B cell (primary cell): ENCODE measurements at regions not wholly inside any gene's neighbourhood (a gene's known extent, or its start where the extent isn't known, plus 50 kb on each side); places are given as distances from the start of the nearest gene placed in this dataset.

Experiments
- ATAC-seq: fragments of 200-7000 bp; cut with Tn5 transposase; one replicate; pipeline ENCODE4 v1.10.0; 2021; ENCODE audit warnings: low read depth, mild to moderate bottlenecking, moderate number of reproducible peaks, moderate library complexity
- CTCF ChIA-PET: fragments of 350-600 bp; sonication (Branson Sonifier 250); formaldehyde crosslinking; loops from one replicate; lab custom pipeline; 2021; ENCODE audit warnings: antibody characterized with exemption, inconsistent platforms; lab: Charles Lee
- POLR2A ChIA-PET: fragments of 350-600 bp; sonication (Branson Sonifier 250); formaldehyde crosslinking; loops from one replicate; lab custom pipeline; 2021; ENCODE audit warnings: antibody characterized with exemption; lab: Charles Lee
- DNase-seq: peaks from one replicate; pipeline ENCODE4 v3.0.0; 2013
- H2AFZ ChIP-seq: 2 replicates; pipeline ENCODE4 v1.6.1; 2012; ENCODE audit warnings: mild to moderate bottlenecking, low read depth, low read length; ENCODE audit not compliant: insufficient read depth, poor library complexity, severe bottlenecking
- H3K27ac ChIP-seq, 2 donors: 1 replicate in 1 of 2; 2 replicates in 1 of 2; pipeline ENCODE4 v1.5.1; 2012 to 2013; ENCODE audit warnings: low read length in 2 of 2, mild to moderate bottlenecking in 2 of 2, moderate library complexity in 1 of 2
- H3K27me3 ChIP-seq, 4 experiments: fragments of 200-600 bp in 1 of 4; sonication (generic) in 1 of 4; replicated peaks in 1 of 4; 1 replicate in 2 of 4; 2 replicates in 2 of 4; pipeline versions ENCODE4 v1.6.1 to v1.7.0; 2013 to 2016; ENCODE audit warnings: low read length in 3 of 4, mild to moderate bottlenecking in 2 of 4, mixed read lengths in 1 of 4, moderate library complexity in 1 of 4; ENCODE audit not compliant: insufficient read depth in 4 of 4, control insufficient read depth in 3 of 4; ENCODE audit errors: control extremely low read depth in 1 of 4
- H3K36me3 ChIP-seq, 2 experiments: replicated peaks in 1 of 2; 1 replicate in 1 of 2; 2 replicates in 1 of 2; pipeline versions ENCODE4 v1.6.1 to v1.7.1; 2013; ENCODE audit warnings: low read length in 1 of 2; ENCODE audit not compliant: insufficient read depth in 2 of 2, control insufficient read depth in 1 of 2; ENCODE audit errors: control extremely low read depth in 1 of 2, extremely low read depth in 1 of 2
- H3K4me1 ChIP-seq, 2 donors: fragments of 200-600 bp in 1 of 2; sonication (generic) in 1 of 2; 1 replicate in 1 of 2; 2 replicates in 1 of 2; pipeline versions ENCODE4 v1.5.1 to v1.6.1; 2013 to 2017; ENCODE audit warnings: low read length in 2 of 2; ENCODE audit not compliant: control insufficient read depth in 2 of 2, insufficient read depth in 2 of 2
- H3K4me2 ChIP-seq: replicated peaks from 2 replicates; pipeline ENCODE3; 2012; ENCODE audit warnings: mild to moderate bottlenecking, low read depth, low read length; ENCODE audit not compliant: poor library complexity, severe bottlenecking
- H3K4me3 ChIP-seq, 5 experiments: fragments of 200-600 bp in 1 of 5; sonication (generic) in 1 of 5; 1 replicate in 3 of 5; 2 replicates in 2 of 5; pipeline versions ENCODE4 v1.5.1 to v1.7.0; 2011 to 2016; ENCODE audit warnings: low read length in 4 of 5, mild to moderate bottlenecking in 4 of 5, low read depth in 2 of 5, control low read depth in 1 of 5, moderate library complexity in 1 of 5; ENCODE audit not compliant: insufficient read depth in 1 of 5; ENCODE audit errors: control extremely low read depth in 1 of 5, extremely low read depth in 1 of 5
- H3K79me2 ChIP-seq: fragments of 200-600 bp; sonication (generic); one replicate; pipeline ENCODE4 v1.6.0; 2016; ENCODE audit warnings: low read length; ENCODE audit not compliant: control insufficient read depth, insufficient read depth
- H3K9ac ChIP-seq: fragments of 200-600 bp; sonication (generic); 2 replicates; pipeline ENCODE4 v1.6.1; 2017; ENCODE audit warnings: mild to moderate bottlenecking, low read length, moderate library complexity
- H3K9me3 ChIP-seq, 3 donors: one replicate each; pipeline versions ENCODE4 v1.6.1 to v1.7.1; 2013; ENCODE audit warnings: low read length in 2 of 3; ENCODE audit not compliant: control insufficient read depth in 2 of 3, insufficient read depth in 1 of 3; ENCODE audit errors: control extremely low read depth in 1 of 3
- H4K20me1 ChIP-seq: 2 replicates; pipeline ENCODE4 v1.6.0; 2012; ENCODE audit warnings: mild to moderate bottlenecking, low read length; ENCODE audit not compliant: insufficient read depth, control insufficient read depth, poor library complexity, severe bottlenecking
- H3K27ac Mint-ChIP-seq: one replicate; pipeline ENCODE4 v1.8.0; 2021; ENCODE audit warnings: mixed read lengths
- H3K27me3 Mint-ChIP-seq: one replicate; pipeline ENCODE4 v1.8.0; 2021; ENCODE audit warnings: mixed read lengths
- H3K4me1 Mint-ChIP-seq: one replicate; pipeline ENCODE4 v1.8.0; 2021; ENCODE audit warnings: mixed read lengths
- H3K4me3 Mint-ChIP-seq: one replicate; pipeline ENCODE4 v1.8.0; 2021; ENCODE audit warnings: mixed read lengths
- H3K9me3 Mint-ChIP-seq: one replicate; pipeline ENCODE4 v1.8.0; 2022; ENCODE audit warnings: mixed read lengths; ENCODE audit not compliant: insufficient read depth
- EZH2 ChIP-seq: IDR thresholded peaks from 2 replicates; pipeline ENCODE4 v1.6.1; 2012; ENCODE audit warnings: borderline replicate concordance, low read depth, mild to moderate bottlenecking, moderate library complexity, low read length; ENCODE audit not compliant: insufficient read depth, poor library complexity, severe bottlenecking
- WGBS: methylation state at CpG from one replicate; pipeline ENCODE4 v1.1.5; 2013; ENCODE audit warnings: missing lambda C conversion rate; ENCODE audit not compliant: insufficient coverage; 5-methylcytosine and 5-hydroxymethylcytosine counted together
- intact Hi-C: fragments of 100-400 bp; cut with micrococcal nuclease; formaldehyde crosslinking; loops from one replicate; pipeline ENCODE4 v1.10.0; 2022
- TF ChIP-seq, protein P1 (sequence below): fragments of 200-600 bp; IDR thresholded peaks from one replicate; pipeline ENCODE4 v1.8.0; 2022; ENCODE audit warnings: antibody characterized with exemption, mild to moderate bottlenecking

DNA sequence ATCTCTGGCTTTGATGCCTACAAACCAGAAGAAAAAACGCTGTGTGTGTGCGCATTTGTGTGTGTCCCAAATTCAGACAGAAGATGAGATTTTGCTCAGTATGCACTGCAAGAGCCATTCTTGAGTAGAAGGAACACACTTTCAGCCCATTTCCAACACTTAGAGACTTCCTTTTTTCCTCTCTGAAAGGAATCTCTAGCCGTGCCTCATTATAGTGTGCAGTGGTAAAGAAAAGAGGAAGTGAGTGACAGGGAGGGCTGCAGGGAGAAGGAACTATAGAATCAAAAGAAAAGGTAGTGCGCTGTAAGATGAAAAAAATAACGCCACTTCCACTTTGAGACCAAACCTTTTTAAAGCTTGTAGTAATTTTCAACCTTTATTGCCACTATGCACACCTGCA lies 1400.9 kb upstream of the FLRT2 start:
- no peak overlapping the region for H3K27ac Mint-ChIP-seq

DNA sequence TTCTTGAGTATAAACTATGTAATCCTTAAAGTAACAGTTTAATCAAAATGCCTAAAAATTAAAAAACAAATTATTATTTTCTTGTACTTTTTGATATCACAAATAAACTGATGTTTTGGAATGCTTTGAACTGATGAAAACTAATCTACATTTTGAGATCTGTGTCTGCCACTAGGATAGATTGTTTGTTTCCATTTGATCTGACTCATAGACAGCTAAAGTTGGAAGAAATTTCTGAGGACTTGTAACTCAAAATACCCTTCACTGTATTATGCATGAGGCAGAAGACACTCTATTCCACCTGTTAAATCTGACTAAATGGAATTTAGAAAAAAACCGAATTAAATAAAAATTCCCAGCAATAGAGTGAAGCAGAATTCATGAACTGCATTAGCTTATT lies 1400.0 kb upstream of the FLRT2 start:
- no peak overlapping the region for H3K27ac ChIP-seq
- peaks cover 0 to 1% (median 0%) of the 10 kb centered on the region in 3 donors for H3K9me3 ChIP-seq
- Mint-ChIP-seq H3K27me3 (no peaks in the 10 kb centered on the region), H3K27ac (no peak overlapping the region), H3K4me1 (no peaks in the 10 kb centered on the region), H3K4me3 (no peak overlapping the region), H3K9me3 (no peaks in the 10 kb centered on the region)
- no peaks in the 10 kb centered on the region for H4K20me1 ChIP-seq
- ChIA-PET POLR2A (no interaction called here), CTCF (no interaction called here)
- no peak overlapping the region for H3K9ac ChIP-seq
- H3K27me3 ChIP-seq: no peaks in the 10 kb centered on the region
- no peak overlapping the region for H2AFZ ChIP-seq
- no peaks in the 10 kb centered on the region for H3K79me2 ChIP-seq
- ATAC-seq (no peak), DNase-seq (no peak)
- H3K4me3 ChIP-seq: no peak overlapping the region
- H3K4me1 ChIP-seq: no peaks in the 10 kb centered on the region
- TF ChIP-seq, protein P1, sequence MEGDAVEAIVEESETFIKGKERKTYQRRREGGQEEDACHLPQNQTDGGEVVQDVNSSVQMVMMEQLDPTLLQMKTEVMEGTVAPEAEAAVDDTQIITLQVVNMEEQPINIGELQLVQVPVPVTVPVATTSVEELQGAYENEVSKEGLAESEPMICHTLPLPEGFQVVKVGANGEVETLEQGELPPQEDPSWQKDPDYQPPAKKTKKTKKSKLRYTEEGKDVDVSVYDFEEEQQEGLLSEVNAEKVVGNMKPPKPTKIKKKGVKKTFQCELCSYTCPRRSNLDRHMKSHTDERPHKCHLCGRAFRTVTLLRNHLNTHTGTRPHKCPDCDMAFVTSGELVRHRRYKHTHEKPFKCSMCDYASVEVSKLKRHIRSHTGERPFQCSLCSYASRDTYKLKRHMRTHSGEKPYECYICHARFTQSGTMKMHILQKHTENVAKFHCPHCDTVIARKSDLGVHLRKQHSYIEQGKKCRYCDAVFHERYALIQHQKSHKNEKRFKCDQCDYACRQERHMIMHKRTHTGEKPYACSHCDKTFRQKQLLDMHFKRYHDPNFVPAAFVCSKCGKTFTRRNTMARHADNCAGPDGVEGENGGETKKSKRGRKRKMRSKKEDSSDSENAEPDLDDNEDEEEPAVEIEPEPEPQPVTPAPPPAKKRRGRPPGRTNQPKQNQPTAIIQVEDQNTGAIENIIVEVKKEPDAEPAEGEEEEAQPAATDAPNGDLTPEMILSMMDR: no peak
- no peak for TF ChIP-seq EZH2
- H3K36me3 ChIP-seq: no peaks in the 10 kb centered on the region
- no peak overlapping the region for H3K4me2 ChIP-seq
- intact Hi-C loops: no loop called here
- WGBS: no CpG with 5 or more reads among the region's 1 CpG

More for the DNA sequence above, 1400.9 kb upstream of the FLRT2 start:
- Histone ChIP-seq H3K9ac (no peak overlapping the region), H2AFZ (no peak overlapping the region), H3K4me1 (no peaks in the 10 kb centered on the region), H3K79me2 (no peaks in the 10 kb centered on the region), H3K9me3 (peaks cover 0 to 1% (median 0%) of the 10 kb centered on the region in 3 donors), H4K20me1 (no peaks in the 10 kb centered on the region), H3K4me3 (no peak overlapping the region), H3K4me2 (no peak overlapping the region), H3K27ac (no peak overlapping the region), H3K27me3 (no peaks in the 10 kb centered on the region), H3K36me3 (no peaks in the 10 kb centered on the region)
- ATAC-seq (no peak), DNase-seq (no peak)
- ChIA-PET POLR2A (no interaction called here), CTCF (no interaction called here)
- TF ChIP-seq, protein P1: no peak
- no peak for TF ChIP-seq EZH2
- Mint-ChIP-seq H3K9me3 (no peaks in the 10 kb centered on the region), H3K4me1 (no peaks in the 10 kb centered on the region), H3K27me3 (no peaks in the 10 kb centered on the region), H3K4me3 (no peak overlapping the region)
- intact Hi-C loops: no loop called here
- WGBS: no CpG with 5 or more reads among the region's 5 CpGs
